ENCODE measurements at regions not wholly inside any gene's neighbourhood (a gene's known extent, or its start where the extent isn't known, plus 50 kb on each side); places are given as distances from the start of the nearest gene placed in this dataset.

DNA sequence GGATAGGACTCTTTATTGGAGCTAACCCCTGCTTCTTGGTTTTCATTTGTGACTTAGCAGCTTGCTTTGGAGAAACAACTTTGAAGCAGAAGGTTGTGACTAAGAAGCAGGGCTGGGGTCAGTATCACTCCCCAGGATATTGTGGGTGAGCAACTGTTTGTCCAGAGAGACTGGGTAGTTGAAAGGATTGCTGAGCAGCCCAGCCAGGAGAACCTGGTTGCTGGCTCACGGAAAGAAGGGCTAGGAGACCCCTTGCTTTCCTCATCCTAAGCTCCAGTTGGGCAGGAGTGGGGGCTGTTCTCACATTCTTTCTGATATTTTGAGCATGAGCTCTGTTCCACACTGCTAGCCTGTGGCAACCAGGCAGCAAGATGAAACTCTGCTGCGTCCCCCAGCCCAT lies 151.2 kb downstream of the CBLN1 start:
- H3K36me3 ChIP-seq (ENCODE audit: insufficient read depth, low read length): no peaks in the 10 kb centered on the region
- no peak for DNase-seq (ENCODE audit: insufficient read length, low spot score, missing footprints)
- no peaks in the 10 kb centered on the region for H3K27me3 ChIP-seq (ENCODE audit: insufficient read depth, low read length)
- TF ChIP-seq, protein P1, sequence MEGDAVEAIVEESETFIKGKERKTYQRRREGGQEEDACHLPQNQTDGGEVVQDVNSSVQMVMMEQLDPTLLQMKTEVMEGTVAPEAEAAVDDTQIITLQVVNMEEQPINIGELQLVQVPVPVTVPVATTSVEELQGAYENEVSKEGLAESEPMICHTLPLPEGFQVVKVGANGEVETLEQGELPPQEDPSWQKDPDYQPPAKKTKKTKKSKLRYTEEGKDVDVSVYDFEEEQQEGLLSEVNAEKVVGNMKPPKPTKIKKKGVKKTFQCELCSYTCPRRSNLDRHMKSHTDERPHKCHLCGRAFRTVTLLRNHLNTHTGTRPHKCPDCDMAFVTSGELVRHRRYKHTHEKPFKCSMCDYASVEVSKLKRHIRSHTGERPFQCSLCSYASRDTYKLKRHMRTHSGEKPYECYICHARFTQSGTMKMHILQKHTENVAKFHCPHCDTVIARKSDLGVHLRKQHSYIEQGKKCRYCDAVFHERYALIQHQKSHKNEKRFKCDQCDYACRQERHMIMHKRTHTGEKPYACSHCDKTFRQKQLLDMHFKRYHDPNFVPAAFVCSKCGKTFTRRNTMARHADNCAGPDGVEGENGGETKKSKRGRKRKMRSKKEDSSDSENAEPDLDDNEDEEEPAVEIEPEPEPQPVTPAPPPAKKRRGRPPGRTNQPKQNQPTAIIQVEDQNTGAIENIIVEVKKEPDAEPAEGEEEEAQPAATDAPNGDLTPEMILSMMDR (IDR thresholded peaks at IDR 0.05; ENCODE audit: extremely low read depth, low read depth, low read length): no peak
- H4K20me1 ChIP-seq (ENCODE audit: insufficient read depth, low read length): no peaks in the 10 kb centered on the region
- H3K4me3 ChIP-seq (ENCODE audit: insufficient read depth, low read length): no peak overlapping the region
- H3K4me2 ChIP-seq (ENCODE audit: insufficient read depth, low read length): no peak overlapping the region
- no peak overlapping the region for H2AFZ ChIP-seq (ENCODE audit: low read length)
- peaks cover 2% of the 10 kb centered on the region for H3K9me3 ChIP-seq (ENCODE audit: low read depth, low read length)
- no peaks in the 10 kb centered on the region for H3K4me1 ChIP-seq (ENCODE audit: insufficient read depth, low read length)
- H3K27ac ChIP-seq (ENCODE audit: low read depth, low read length): no peak overlapping the region
- no peaks in the 10 kb centered on the region for H3K79me2 ChIP-seq (ENCODE audit: insufficient read depth, low read length)

DNA sequence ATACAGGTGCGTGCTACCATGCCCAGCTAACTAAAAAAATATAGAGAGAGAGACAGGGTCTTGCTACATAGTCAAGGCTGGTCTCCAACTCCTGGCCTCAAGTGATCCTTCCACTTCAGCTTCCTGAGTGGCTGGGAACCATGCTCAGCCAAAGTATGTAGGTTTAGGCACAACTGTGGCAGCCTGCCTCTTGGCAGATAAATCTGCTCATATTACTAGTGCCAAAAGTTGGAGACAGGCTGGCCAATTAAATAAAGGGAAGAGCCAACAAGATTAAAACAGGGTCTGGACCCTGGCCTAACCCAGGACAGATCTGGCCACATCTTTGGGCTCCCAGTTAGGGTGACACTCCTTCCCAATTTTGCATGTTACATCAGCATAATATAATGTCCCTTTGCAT lies 151.7 kb downstream of the CBLN1 start:
- H3K9me3 ChIP-seq (ENCODE audit: low read depth, low read length): peaks cover 2% of the 10 kb centered on the region
- no peak overlapping the region for H2AFZ ChIP-seq (ENCODE audit: low read length)
- TF ChIP-seq, protein P1 (IDR thresholded peaks at IDR 0.05; ENCODE audit: extremely low read depth, low read depth, low read length): no peak
- no peak for DNase-seq (ENCODE audit: insufficient read length, low spot score, missing footprints)
- H3K4me2 ChIP-seq (ENCODE audit: insufficient read depth, low read length): no peak overlapping the region
- no peaks in the 10 kb centered on the region for H3K36me3 ChIP-seq (ENCODE audit: insufficient read depth, low read length)
- H3K4me1 ChIP-seq (ENCODE audit: insufficient read depth, low read length): no peaks in the 10 kb centered on the region
- H4K20me1 ChIP-seq (ENCODE audit: insufficient read depth, low read length): no peaks in the 10 kb centered on the region
- no peak overlapping the region for H3K27ac ChIP-seq (ENCODE audit: low read depth, low read length)
- H3K27me3 ChIP-seq (ENCODE audit: insufficient read depth, low read length): no peaks in the 10 kb centered on the region
- no peak overlapping the region for H3K4me3 ChIP-seq (ENCODE audit: insufficient read depth, low read length)
- no peaks in the 10 kb centered on the region for H3K79me2 ChIP-seq (ENCODE audit: insufficient read depth, low read length)

DNA sequence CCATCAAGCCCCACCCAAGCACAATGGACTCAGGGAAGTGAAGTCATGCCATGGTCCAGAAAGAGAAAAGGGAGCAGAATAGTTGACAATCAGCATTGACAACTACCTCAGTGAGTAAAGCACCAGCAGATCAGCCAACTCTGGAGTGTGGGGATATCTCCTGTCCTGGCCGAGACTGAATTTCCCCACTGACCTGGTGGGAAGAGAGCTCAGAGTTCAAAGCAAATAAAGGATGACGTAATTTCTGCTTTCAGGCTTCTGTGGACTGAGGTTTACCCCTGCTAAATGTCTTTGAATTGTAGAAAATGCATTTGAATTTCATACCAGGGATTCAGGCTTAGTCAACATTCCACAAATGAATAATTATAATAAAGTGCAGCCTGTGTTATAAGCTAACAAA lies 152.9 kb downstream of the CBLN1 start:
- Histone ChIP-seq H2AFZ (ENCODE audit: low read length) (no peak overlapping the region), H4K20me1 (ENCODE audit: insufficient read depth, low read length) (no peaks in the 10 kb centered on the region), H3K4me3 (ENCODE audit: insufficient read depth, low read length) (no peak overlapping the region), H3K27me3 (ENCODE audit: insufficient read depth, low read length) (no peaks in the 10 kb centered on the region), H3K27ac (ENCODE audit: low read depth, low read length) (no peak overlapping the region), H3K4me1 (ENCODE audit: insufficient read depth, low read length) (no peaks in the 10 kb centered on the region), H3K79me2 (ENCODE audit: insufficient read depth, low read length) (no peaks in the 10 kb centered on the region), H3K36me3 (ENCODE audit: insufficient read depth, low read length) (no peaks in the 10 kb centered on the region), H3K9me3 (ENCODE audit: low read depth, low read length) (peaks cover 2% of the 10 kb centered on the region), H3K4me2 (ENCODE audit: insufficient read depth, low read length) (no peak overlapping the region)
- no peak for DNase-seq (ENCODE audit: insufficient read length, low spot score, missing footprints)
- TF ChIP-seq, protein P1 (IDR thresholded peaks at IDR 0.05; ENCODE audit: extremely low read depth, low read depth, low read length): no peak

DNA sequence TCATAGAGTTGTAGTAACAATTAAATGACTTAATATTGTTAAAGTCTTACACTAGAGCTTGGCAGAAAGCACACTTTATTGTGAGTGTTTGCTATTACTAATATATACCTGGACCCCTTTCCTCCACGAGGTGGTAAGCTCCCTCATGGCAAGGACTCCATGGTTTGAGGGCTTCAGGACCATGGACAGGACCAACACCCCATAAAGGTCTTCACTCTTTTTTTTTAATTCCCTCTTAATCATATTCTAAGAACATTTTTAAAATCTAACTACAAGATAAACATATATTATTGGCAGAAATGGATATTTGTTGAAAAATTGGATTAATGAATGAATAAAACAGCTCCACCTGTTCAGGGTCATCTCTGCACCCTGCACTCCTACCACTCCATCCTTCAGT lies 154.5 kb downstream of the CBLN1 start:
- no peak overlapping the region for H3K4me2 ChIP-seq (ENCODE audit: insufficient read depth, low read length)
- H3K36me3 ChIP-seq (ENCODE audit: insufficient read depth, low read length): no peaks in the 10 kb centered on the region
- DNase-seq (ENCODE audit: insufficient read length, low spot score, missing footprints): no peak
- no peaks in the 10 kb centered on the region for H4K20me1 ChIP-seq (ENCODE audit: insufficient read depth, low read length)
- no peaks in the 10 kb centered on the region for H3K79me2 ChIP-seq (ENCODE audit: insufficient read depth, low read length)
- no peak overlapping the region for H3K27ac ChIP-seq (ENCODE audit: low read depth, low read length)
- H3K9me3 ChIP-seq (ENCODE audit: low read depth, low read length): peaks cover 2% of the 10 kb centered on the region
- H3K27me3 ChIP-seq (ENCODE audit: insufficient read depth, low read length): no peaks in the 10 kb centered on the region
- H3K4me3 ChIP-seq (ENCODE audit: insufficient read depth, low read length): no peak overlapping the region
- TF ChIP-seq, protein P1 (IDR thresholded peaks at IDR 0.05; ENCODE audit: extremely low read depth, low read depth, low read length): no peak
- no peak overlapping the region for H2AFZ ChIP-seq (ENCODE audit: low read length)
- H3K4me1 ChIP-seq (ENCODE audit: insufficient read depth, low read length): no peaks in the 10 kb centered on the region
